Esophagus squamous epithelium (tissue), 5 donors: ENCODE measurements at regions not wholly inside any gene's neighbourhood (a gene's known extent, or its start where the extent isn't known, plus 50 kb on each side); places are given as distances from the start of the nearest gene placed in this dataset.

Experiments used
- DNase-seq: peaks from one replicate; lab custom pipeline; 2025; lab: John Stamatoyannopoulos, UW
- H3K27ac ChIP-seq, 4 donors: fragments of 200-600 bp; sonication (generic); one replicate each; pipeline ENCODE4 v1.5.1; 2016 to 2019; ENCODE audit warnings: mild to moderate bottlenecking in 1 of 4
- H3K27me3 ChIP-seq, 4 donors: fragments of 200-600 bp; sonication (generic); 1 replicate in 3 of 4; 2 replicates in 1 of 4; pipeline versions ENCODE4 v1.5.1 to v1.6.0; 2017 to 2021; ENCODE audit warnings: antibody characterized with exemption in 1 of 4
- H3K36me3 ChIP-seq, 3 donors: fragments of 200-600 bp; sonication (generic); one replicate each; pipeline ENCODE4 v1.5.1; 2016 to 2019
- H3K4me1 ChIP-seq, 3 donors: fragments of 200-600 bp; sonication (generic); one replicate each; pipeline ENCODE4 v1.5.1; 2017 to 2019
- H3K4me3 ChIP-seq, 4 donors: fragments of 200-600 bp; sonication (generic); 1 replicate in 3 of 4; 2 replicates in 1 of 4; pipeline ENCODE4 v1.5.1; 2016 to 2019; ENCODE audit warnings: mild to moderate bottlenecking in 2 of 4, moderate library complexity in 1 of 4
- H3K9me3 ChIP-seq, 3 donors: fragments of 200-600 bp; sonication (generic); one replicate each; pipeline ENCODE4 v1.5.1; 2016 to 2019
- CTCF ChIP-seq, 6 experiments: fragments of 450-650 bp in 4 of 6; fragments of 200-600 bp in 2 of 6; sonication (generic) in 2 of 6; IDR thresholded peaks; one replicate each; pipeline ENCODE4 v1.5.1; 2016 to 2019; ENCODE audit warnings: antibody characterized with exemption in 6 of 6, mild to moderate bottlenecking in 4 of 6, moderate library complexity in 4 of 6
- POLR2A ChIP-seq, 4 donors: fragments of 450-650 bp; IDR thresholded peaks; one replicate each; pipeline ENCODE4 v1.6.1; 2017; ENCODE audit warnings: antibody characterized with exemption in 4 of 4, mild to moderate bottlenecking in 4 of 4, moderate library complexity in 3 of 4
- WGBS, 2 donors: methylation state at CpG; one replicate each; pipeline ENCODE4 v1.1.5; 2018; 5-methylcytosine and 5-hydroxymethylcytosine counted together
- intact Hi-C: fragments of 100-400 bp; cut with DNase I; formaldehyde crosslinking; loops from one replicate; pipeline ENCODE4 v1.15.0; 2022
- donor health status: DM: yes; HTN: yes; CAD: no.

GRCh38 chr3:161796780-161797179 lies 300.2 kb downstream of the OTOL1 start:
- no peak for DNase-seq
- no peak for TF ChIP-seq CTCF (IDR thresholded peaks at IDR 0.05)
- TF ChIP-seq POLR2A (IDR thresholded peaks at IDR 0.05), result no peak
- intact Hi-C loops, result no loop called here

GRCh38 chr3:161798016-161798415 lies 301.4 kb downstream of the OTOL1 start:
- no peak overlapping the region for H3K4me3 ChIP-seq
- H3K4me1 ChIP-seq, result no peaks in the 10 kb centered on the region
- no peaks in the 10 kb centered on the region for H3K9me3 ChIP-seq
- no peak overlapping the region for H3K27ac ChIP-seq
- TF ChIP-seq CTCF (IDR thresholded peaks at IDR 0.05) (no peak), POLR2A (IDR thresholded peaks at IDR 0.05) (no peak)
- WGBS, 2 donors, result 45 to 61% methylated on average over 3 of the region's 3 CpGs
- no peak for DNase-seq
- intact Hi-C loops, result no loop called here
- no peaks in the 10 kb centered on the region for H3K27me3 ChIP-seq
- H3K36me3 ChIP-seq, result no peaks in the 10 kb centered on the region

More at GRCh38 chr3:161796780-161797179, 300.2 kb downstream of the OTOL1 start:
- Histone ChIP-seq H3K4me3 (no peak overlapping the region), H3K9me3 (no peaks in the 10 kb centered on the region), H3K36me3 (no peaks in the 10 kb centered on the region), H3K27ac (no peak overlapping the region), H3K4me1 (no peaks in the 10 kb centered on the region), H3K27me3 (no peaks in the 10 kb centered on the region)

GRCh38 chr3:161800985-161801559 lies 304.5 kb downstream of the OTOL1 start:
- H3K27me3 ChIP-seq, result no peaks in the 10 kb centered on the region
- H3K9me3 ChIP-seq, result no peaks in the 10 kb centered on the region
- intact Hi-C loops, result no loop called here
- TF ChIP-seq POLR2A (IDR thresholded peaks at IDR 0.05) (no peak), CTCF (IDR thresholded peaks at IDR 0.05) (no peak)
- no peak overlapping the region for H3K27ac ChIP-seq
- DNase-seq, result no peak
- H3K4me3 ChIP-seq, result no peak overlapping the region
- WGBS, 2 donors, result 35 to 75% methylated on average over 1 of the region's 1 CpG
- no peaks in the 10 kb centered on the region for H3K4me1 ChIP-seq
- no peaks in the 10 kb centered on the region for H3K36me3 ChIP-seq

- no peak overlapping the region for H3K4me3 ChIP-seq
- intact Hi-C loops, result no loop called here
- no peak for DNase-seq
- TF ChIP-seq CTCF (IDR thresholded peaks at IDR 0.05) (no peak), POLR2A (IDR thresholded peaks at IDR 0.05) (no peak)
- H3K27ac ChIP-seq, result no peak overlapping the region
- H3K9me3 ChIP-seq, result no peaks in the 10 kb centered on the region
- H3K36me3 ChIP-seq, result no peaks in the 10 kb centered on the region
- H3K27me3 ChIP-seq, result no peaks in the 10 kb centered on the region
- H3K4me1 ChIP-seq, result no peaks in the 10 kb centered on the region
- WGBS, 2 donors, result 64% methylated on average over 1 of the region's 1 CpG; no CpG with 5 or more reads in 1 of the 2 donors
These were observed 321.5 kb downstream of the OTOL1 start for GRCh38 chr3:161818106-161818505.

- intact Hi-C loops, result no loop called here
- Histone ChIP-seq H3K4me1 (no peaks in the 10 kb centered on the region), H3K36me3 (no peaks in the 10 kb centered on the region), H3K27me3 (no peaks in the 10 kb centered on the region), H3K4me3 (no peak overlapping the region), H3K9me3 (no peaks in the 10 kb centered on the region), H3K27ac (no peak overlapping the region)
- DNase-seq, result no peak
- WGBS, 2 donors, result 21 to 27% methylated on average over 1 of the region's 1 CpG
- TF ChIP-seq CTCF (IDR thresholded peaks at IDR 0.05) (no peak), POLR2A (IDR thresholded peaks at IDR 0.05) (no peak)
These were observed 325.0 kb downstream of the OTOL1 start for GRCh38 chr3:161821591-161821990.
